ENCODE measurements at regions not wholly inside any gene's neighbourhood (a gene's known extent, or its start where the extent isn't known, plus 50 kb on each side); places are given as distances from the start of the nearest gene placed in this dataset.

DNA sequence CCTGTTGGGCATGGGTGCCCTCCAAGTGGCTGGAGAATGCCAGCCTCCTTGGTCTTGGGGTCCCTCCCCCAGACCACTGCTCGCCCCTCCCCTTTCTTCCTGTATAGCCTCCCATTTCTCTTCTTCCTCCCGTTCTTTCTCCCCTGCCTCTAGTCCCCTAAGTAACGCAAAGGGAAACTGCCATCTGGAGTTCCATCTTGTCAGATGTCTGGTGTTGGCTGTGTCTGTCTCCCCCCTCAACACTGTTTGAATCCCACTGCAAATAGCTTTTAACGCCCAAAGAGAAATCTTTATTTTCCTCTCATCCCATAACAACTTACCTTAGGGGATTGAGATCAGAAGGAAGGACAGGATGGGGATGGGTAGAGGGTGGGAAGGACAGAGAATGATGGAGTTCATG lies 55.3 kb upstream of the CSF3R start:
- DNase-seq = no peak

DNA sequence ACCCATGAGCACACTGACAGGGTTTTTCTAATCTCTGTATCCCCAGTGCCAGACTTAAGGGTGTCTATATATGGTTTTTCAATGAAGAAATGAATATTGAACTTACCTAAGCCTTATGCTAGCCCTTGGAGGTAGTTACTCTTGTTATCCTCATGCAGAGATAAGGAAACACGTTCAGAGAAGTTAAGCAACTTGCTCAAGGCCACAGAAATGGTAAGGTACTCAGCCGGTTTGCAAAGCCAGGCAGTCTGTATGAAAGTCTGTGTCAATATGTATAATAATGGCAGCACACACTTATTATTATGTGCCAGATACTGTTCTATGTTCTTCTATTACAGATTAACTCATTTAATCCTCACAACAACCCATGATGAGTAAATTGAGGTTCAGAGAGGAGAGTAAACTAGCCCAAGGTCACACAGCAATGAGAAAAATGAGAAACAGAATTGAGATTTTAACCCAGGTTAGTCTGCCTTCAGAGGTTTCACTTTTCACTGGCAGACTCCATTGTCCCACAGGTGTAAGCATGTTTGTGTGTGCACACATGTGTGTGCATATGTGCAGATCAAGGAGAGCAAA lies 54.6 kb upstream of the CSF3R start:
- DNase-seq = no peak

DNA sequence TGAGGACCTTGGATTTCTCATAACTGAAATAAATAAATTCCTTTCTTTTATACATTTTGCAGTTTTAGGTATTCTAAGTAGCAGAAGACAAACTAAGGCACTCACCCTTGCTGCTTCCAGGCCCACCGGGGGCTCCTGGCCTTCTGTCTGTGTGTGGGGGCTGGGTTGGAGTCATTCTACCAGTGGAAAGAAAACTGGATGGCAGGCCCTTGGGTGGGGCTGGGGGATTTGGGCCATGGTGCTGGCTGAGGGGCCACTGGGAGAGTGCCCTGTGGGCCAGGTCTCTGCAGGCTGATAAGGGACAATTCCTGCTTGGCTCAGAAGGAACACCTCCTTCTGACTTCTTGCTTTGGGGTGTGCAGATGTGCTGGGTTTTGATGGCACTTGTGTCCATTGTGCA lies 54.0 kb upstream of the CSF3R start:
- DNase-seq = no peak

DNA sequence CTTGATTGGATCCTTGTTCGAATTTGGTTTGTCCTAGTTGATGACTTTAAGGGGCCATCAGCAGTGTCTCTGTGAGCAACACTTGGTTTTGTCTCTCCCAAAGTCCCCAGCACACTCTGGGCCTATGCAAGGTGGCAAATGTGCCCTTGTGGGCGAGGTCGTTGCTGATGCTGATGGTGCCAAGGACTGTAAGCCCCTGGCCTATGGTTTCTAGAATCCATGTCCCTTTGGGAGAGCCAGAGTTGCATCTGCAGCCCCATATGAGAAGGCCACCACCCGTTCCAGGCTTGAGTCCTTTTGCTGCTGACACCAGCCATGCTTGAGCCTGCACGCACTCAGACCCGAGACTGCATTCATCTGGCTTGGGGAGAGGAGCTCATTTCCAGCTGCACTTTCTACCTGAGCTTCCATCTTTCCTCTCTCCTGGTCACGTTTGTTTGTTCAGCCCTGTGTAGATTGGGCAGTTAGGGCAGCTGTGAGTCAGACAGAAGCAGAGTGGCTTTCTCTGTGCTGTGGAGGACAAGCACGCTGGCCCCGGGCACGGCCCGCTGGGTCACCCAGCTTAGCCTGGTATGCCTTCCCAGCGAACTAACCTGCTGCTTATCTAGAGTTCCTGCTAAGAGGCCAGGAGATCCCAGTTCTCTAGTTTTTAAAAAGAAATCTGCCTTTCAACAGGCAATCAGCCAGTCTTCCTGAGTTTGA lies 52.1 kb upstream of the CSF3R start:
- DNase-seq = no peak

DNA sequence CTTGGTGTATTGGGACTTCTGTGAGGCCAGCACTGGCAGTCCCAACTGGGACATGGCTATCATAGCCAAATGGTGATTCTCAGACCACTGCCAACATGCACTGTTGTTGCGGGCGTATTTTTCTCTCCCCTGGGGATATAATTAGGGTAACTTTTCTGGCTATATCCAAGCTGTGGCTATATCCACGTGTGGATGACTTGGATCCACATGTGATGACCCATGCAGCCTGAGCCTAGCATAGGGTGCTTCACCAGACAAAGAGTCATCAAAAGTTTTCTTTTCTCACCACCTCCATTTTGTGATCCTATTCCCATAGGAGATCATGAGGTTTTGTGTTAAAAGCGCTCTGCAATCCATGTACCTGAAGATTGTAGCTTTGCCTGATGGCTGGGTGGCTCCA lies 51.2 kb upstream of the CSF3R start:
- no peak for DNase-seq

DNA sequence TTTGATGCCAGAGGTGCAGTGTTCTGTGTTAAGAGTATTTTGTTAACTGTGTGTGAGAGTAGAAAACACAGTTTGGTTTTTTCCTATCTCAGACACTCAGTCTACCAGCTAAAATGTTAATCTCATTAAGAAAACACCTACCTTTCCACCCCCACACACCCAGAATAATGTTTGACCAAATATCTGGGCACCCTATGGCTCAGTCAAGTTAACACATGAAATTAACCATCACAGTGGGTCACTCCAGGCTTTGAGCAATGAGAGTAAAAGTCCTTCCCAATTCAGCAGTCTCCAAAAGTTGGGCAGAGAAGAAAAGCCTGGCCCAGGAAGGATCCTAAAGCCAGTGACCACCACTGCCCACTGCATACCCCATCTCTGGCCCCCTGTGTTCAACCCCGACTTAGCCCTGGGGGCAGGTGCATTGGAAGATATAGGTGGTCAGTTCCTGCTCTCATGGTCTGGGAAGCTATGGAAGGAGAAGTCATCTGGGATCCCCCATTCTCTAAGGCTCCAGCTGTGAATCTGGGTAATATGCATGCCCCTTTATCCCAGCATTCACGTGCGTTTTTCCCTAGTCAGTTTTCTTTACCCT lies 50.2 kb upstream of the CSF3R start:
- no peak for DNase-seq

Measured in hematopoietic multipotent progenitor cell treated with erythropoietin and hydrocortisone succinate and interleukin-3 and kit ligand, for 4 days (in vitro differentiated cells).